Testis (tissue), 2 donors: ENCODE measurements at regions not wholly inside any gene's neighbourhood (a gene's known extent, or its start where the extent isn't known, plus 50 kb on each side); places are given as distances from the start of the nearest gene placed in this dataset.

ENCODE experiments used
- CTCF ChIP-seq, 3 experiments: fragments of 450-650 bp in 2 of 3; fragments of 200-600 bp in 1 of 3; sonication (generic) in 1 of 3; IDR thresholded peaks; one replicate each; pipeline ENCODE4 v1.5.1; 2016 to 2019; ENCODE audit warnings: antibody characterized with exemption in 3 of 3, mild to moderate bottlenecking in 2 of 3, moderate library complexity in 1 of 3
- POLR2A ChIP-seq: fragments of 450-650 bp; IDR thresholded peaks from one replicate; pipeline ENCODE4 v1.6.1; 2017; ENCODE audit warnings: antibody characterized with exemption, mild to moderate bottlenecking, moderate library complexity

- no peak for TF ChIP-seq POLR2A
- TF ChIP-seq CTCF (IDR thresholded peaks at IDR 0.05): no peak
Measured at GRCh38 chr17:79362772-79363305, 248.0 kb downstream of the RBFOX3 start.
